ENCODE measurements at regions not wholly inside any gene's neighbourhood (a gene's known extent, or its start where the extent isn't known, plus 50 kb on each side); places are given as distances from the start of the nearest gene placed in this dataset.

DNA sequence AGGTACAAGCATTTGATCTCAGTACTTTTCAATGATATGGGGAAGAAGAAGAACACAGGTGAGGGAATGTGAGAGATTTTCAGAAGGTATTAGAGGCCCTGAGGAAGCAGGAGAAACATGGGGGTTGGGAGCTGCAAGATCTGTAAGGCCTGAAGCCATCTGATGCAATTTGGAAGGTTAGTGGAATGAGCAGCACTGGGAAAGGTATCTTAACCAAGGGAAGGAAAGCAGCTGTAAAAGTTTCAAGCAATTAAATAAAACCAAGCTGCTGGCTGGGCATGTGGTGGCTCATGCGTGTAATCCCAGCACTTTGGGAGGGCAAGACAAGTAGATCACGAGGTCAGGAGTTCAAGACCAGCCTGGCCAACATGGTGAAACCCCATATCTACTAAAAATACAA is 104.4 kb upstream of the PARP11 start (continued):
- TF ChIP-seq ZNF239 (tag by site-specific recombination; IDR thresholded peaks at IDR 0.05) (no peak), ZNF335 (tag by site-specific recombination; conservative IDR thresholded peaks at IDR 0.05) (no peak), YY1 (tag by site-specific recombination; IDR thresholded peaks at IDR 0.05) (no peak), ZNF664 (tag by site-specific recombination; IDR thresholded peaks at IDR 0.05) (no peak), ZBTB21 (tag by site-specific recombination; IDR thresholded peaks at IDR 0.05) (no peak), ZNF214 (tag by site-specific recombination; IDR thresholded peaks at IDR 0.05; ENCODE audit: borderline replicate concordance) (no peak), REST (tag by site-specific recombination; IDR thresholded peaks at IDR 0.05) (no peak)
- TF ChIP-seq, protein P1, sequence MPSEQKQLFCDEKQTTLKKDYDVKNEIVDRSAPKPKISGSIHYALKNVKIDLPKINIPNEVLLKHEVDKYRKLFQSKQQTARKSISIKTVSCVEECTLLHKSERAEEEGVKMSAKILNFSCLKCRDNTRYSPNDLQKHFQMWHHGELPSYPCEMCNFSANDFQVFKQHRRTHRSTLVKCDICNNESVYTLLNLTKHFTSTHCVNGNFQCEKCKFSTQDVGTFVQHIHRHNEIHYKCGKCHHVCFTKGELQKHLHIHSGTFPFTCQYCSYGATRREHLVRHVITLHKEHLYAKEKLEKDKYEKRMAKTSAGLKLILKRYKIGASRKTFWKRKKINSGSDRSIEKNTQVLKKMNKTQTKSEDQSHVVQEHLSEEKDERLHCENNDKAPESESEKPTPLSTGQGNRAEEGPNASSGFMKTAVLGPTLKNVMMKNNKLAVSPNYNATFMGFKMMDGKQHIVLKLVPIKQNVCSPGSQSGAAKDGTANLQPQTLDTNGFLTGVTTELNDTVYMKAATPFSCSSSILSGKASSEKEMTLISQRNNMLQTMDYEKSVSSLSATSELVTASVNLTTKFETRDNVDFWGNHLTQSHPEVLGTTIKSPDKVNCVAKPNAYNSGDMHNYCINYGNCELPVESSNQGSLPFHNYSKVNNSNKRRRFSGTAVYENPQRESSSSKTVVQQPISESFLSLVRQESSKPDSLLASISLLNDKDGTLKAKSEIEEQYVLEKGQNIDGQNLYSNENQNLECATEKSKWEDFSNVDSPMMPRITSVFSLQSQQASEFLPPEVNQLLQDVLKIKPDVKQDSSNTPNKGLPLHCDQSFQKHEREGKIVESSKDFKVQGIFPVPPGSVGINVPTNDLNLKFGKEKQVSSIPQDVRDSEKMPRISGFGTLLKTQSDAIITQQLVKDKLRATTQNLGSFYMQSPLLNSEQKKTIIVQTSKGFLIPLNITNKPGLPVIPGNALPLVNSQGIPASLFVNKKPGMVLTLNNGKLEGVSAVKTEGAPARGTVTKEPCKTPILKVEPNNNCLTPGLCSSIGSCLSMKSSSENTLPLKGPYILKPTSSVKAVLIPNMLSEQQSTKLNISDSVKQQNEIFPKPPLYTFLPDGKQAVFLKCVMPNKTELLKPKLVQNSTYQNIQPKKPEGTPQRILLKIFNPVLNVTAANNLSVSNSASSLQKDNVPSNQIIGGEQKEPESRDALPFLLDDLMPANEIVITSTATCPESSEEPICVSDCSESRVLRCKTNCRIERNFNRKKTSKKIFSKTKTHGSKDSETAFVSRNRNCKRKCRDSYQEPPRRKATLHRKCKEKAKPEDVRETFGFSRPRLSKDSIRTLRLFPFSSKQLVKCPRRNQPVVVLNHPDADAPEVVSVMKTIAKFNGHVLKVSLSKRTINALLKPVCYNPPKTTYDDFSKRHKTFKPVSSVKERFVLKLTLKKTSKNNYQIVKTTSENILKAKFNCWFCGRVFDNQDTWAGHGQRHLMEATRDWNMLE (tag by site-specific recombination; conservative IDR thresholded peaks at IDR 0.05; ENCODE audit: low read depth): no peak

GRCh38 chr12:3976351-3976938 is 103.2 kb upstream of the PARP11 start:
- H3K27ac ChIP-seq (ENCODE audit: extremely low read depth, low read depth, low read length): no peak overlapping the region
- ChIA-PET POLR2A (no interaction called here), CTCF (interaction anchor here (1.1 kb wide), 1 partner anchor 11 kb away, joined by 4 read pairs; no protein-coding TSS in a partner anchor)
- H3K36me3 ChIP-seq (ENCODE audit: control insufficient read depth in 2 of 2, insufficient read depth in 1 of 2, low read length in 2 of 2): no peaks in the 10 kb centered on the region
- no peak overlapping the region for H3K4me3 ChIP-seq (ENCODE audit: low read depth, low read length)
- no peaks in the 10 kb centered on the region for H3K9me3 ChIP-seq (ENCODE audit: control insufficient read depth, insufficient read depth, low read depth, low read length)
- no peaks in the 10 kb centered on the region for H3K4me1 ChIP-seq (ENCODE audit: control insufficient read depth, insufficient read depth, low read length)
- no peak for TF ChIP-seq ZNF544 (tag by site-specific recombination; IDR thresholded peaks at IDR 0.05)
- TF ChIP-seq ZNF677 (tag by site-specific recombination; IDR thresholded peaks at IDR 0.05): no peak
- TF ChIP-seq, protein P2, sequence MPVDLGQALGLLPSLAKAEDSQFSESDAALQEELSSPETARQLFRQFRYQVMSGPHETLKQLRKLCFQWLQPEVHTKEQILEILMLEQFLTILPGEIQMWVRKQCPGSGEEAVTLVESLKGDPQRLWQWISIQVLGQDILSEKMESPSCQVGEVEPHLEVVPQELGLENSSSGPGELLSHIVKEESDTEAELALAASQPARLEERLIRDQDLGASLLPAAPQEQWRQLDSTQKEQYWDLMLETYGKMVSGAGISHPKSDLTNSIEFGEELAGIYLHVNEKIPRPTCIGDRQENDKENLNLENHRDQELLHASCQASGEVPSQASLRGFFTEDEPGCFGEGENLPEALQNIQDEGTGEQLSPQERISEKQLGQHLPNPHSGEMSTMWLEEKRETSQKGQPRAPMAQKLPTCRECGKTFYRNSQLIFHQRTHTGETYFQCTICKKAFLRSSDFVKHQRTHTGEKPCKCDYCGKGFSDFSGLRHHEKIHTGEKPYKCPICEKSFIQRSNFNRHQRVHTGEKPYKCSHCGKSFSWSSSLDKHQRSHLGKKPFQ (tag by site-specific recombination; IDR thresholded peaks at IDR 0.05): no peak
- TF ChIP-seq, protein P3, sequence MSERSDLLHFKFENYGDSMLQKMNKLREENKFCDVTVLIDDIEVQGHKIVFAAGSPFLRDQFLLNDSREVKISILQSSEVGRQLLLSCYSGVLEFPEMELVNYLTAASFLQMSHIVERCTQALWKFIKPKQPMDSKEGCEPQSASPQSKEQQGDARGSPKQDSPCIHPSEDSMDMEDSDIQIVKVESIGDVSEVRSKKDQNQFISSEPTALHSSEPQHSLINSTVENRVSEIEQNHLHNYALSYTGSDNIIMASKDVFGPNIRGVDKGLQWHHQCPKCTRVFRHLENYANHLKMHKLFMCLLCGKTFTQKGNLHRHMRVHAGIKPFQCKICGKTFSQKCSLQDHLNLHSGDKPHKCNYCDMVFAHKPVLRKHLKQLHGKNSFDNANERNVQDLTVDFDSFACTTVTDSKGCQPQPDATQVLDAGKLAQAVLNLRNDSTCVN (tag by site-specific recombination; optimal IDR thresholded peaks at IDR 0.05): no peak
- TF ChIP-seq ZNF692 (tag by site-specific recombination; IDR thresholded peaks at IDR 0.05): no peak
- TF ChIP-seq ZNF510 (tag by site-specific recombination; IDR thresholded peaks at IDR 0.05; ENCODE audit: insufficient replicate concordance): no peak
- TF ChIP-seq ZNF747 (tag by site-specific recombination; IDR thresholded peaks at IDR 0.05): no peak
- TF ChIP-seq, protein P4, sequence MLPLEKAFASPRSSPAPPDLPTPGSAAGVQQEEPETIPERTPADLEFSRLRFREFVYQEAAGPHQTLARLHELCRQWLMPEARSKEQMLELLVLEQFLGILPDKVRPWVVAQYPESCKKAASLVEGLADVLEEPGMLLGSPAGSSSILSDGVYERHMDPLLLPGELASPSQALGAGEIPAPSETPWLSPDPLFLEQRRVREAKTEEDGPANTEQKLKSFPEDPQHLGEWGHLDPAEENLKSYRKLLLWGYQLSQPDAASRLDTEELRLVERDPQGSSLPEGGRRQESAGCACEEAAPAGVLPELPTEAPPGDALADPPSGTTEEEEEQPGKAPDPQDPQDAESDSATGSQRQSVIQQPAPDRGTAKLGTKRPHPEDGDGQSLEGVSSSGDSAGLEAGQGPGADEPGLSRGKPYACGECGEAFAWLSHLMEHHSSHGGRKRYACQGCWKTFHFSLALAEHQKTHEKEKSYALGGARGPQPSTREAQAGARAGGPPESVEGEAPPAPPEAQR (tag by site-specific recombination; IDR thresholded peaks at IDR 0.05): no peak
- TF ChIP-seq ZNF398 (tag by site-specific recombination; IDR thresholded peaks at IDR 0.05): no peak
- TF ChIP-seq ZNF114 (tag by site-specific recombination; IDR thresholded peaks at IDR 0.05): no peak
